ENCODE measurements at regions not wholly inside any gene's neighbourhood (a gene's known extent, or its start where the extent isn't known, plus 50 kb on each side); places are given as distances from the start of the nearest gene placed in this dataset.
A peak's percentile ranks its signal among the peaks of the same experiment; 100 is the strongest.

GRCh38 chrX:40182615-40183014 lies 84.9 kb upstream of the BCOR start:
- H3K4me1 ChIP-seq (ENCODE audit: control insufficient read depth, insufficient read depth, low read length): peaks cover 5% of the 10 kb centered on the region
- peaks cover 1% of the 10 kb centered on the region for H3K9me3 ChIP-seq (ENCODE audit: control insufficient read depth, insufficient read depth, low read length)
- DNase-seq (ENCODE audit: low read depth in 4 of 6, low spot score in 6 of 6): no peak
- H3K27ac ChIP-seq (ENCODE audit: low read depth, low read length): no peak overlapping the region
- H3K36me3 ChIP-seq (ENCODE audit: control insufficient read depth, insufficient read depth, low read length): no peaks in the 10 kb centered on the region
- 67% methylated on average over 1 of the region's 2 CpGs for WGBS (ENCODE audit: insufficient coverage)
- no peak overlapping the region for H3K4me3 ChIP-seq (ENCODE audit: low read depth, low read length)
- no peaks in the 10 kb centered on the region for H3K27me3 ChIP-seq (ENCODE audit: control insufficient read depth, insufficient read depth, low read length)

DNA sequence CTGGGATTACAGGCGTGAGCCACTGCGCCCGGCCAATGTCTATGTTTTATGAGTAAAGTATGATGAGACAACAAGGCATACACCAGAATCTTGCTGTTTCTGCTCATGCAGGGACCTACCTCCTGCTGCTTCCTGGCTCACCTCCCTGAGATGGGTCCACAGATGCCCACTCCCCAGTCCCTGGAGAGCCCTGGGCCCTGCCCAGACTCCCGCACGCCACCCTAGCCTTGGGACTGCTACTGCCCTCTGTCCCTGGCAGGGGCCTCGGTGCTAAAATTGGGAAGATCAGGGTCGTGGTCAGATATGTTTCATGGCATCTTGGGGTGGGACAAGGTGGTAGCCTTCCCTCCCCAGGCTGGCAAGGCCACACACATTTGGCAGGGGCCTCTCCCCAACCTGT lies 84.3 kb upstream of the BCOR start:
- H3K9me3 ChIP-seq (ENCODE audit: control insufficient read depth, insufficient read depth, low read length): peaks cover 1% of the 10 kb centered on the region
- H3K4me1 ChIP-seq (ENCODE audit: control insufficient read depth, insufficient read depth, low read length): peaks cover 7% of the 10 kb centered on the region
- H3K36me3 ChIP-seq (ENCODE audit: control insufficient read depth, insufficient read depth, low read length): no peaks in the 10 kb centered on the region
- no peaks in the 10 kb centered on the region for H3K27me3 ChIP-seq (ENCODE audit: control insufficient read depth, insufficient read depth, low read length)
- H3K4me3 ChIP-seq (ENCODE audit: low read depth, low read length): no peak overlapping the region
- no peak overlapping the region for H3K27ac ChIP-seq (ENCODE audit: low read depth, low read length)
- 83% methylated on average over 4 of the region's 7 CpGs for WGBS (ENCODE audit: insufficient coverage)
- no peak for DNase-seq (ENCODE audit: low read depth in 4 of 6, low spot score in 6 of 6)

DNA sequence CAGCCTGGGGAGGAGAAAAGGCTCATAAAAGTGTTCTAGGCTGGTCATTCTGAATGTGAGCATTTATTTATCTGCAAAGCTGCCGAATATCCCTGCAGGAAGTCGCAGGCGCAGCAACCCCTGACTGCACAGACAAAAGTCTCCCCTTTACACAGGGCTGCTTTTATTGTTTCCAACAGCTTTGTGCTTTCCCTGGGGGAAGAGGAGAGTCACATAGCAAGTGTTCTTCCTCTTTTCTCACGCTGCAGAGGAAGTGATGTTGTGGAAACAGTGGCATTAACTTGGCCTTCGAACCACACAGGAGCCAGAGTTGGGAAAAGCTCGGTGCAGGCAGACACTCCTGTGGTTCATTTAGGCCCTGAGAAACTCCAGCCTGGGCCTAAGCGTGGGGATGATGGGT lies 81.5 kb upstream of the BCOR start:
- no peak for DNase-seq (ENCODE audit: low read depth in 4 of 6, low spot score in 6 of 6)
- H3K27ac ChIP-seq (ENCODE audit: low read depth, low read length): no peak overlapping the region

GRCh38 chrX:40177942-40178715 lies 80.4 kb upstream of the BCOR start:
- WGBS (ENCODE audit: insufficient coverage): 88% methylated on average over 5 of the region's 14 CpGs
- H3K4me1 ChIP-seq (ENCODE audit: control insufficient read depth, insufficient read depth, low read length): peaks cover 35% of the 10 kb centered on the region
- H3K27me3 ChIP-seq (ENCODE audit: control insufficient read depth, insufficient read depth, low read length): peaks cover 25% of the 10 kb centered on the region
- no peak for DNase-seq (ENCODE audit: low read depth in 4 of 6, low spot score in 6 of 6)
- H3K9me3 ChIP-seq (ENCODE audit: control insufficient read depth, insufficient read depth, low read length): no peaks in the 10 kb centered on the region
- H3K27ac ChIP-seq (ENCODE audit: low read depth, low read length): no peak overlapping the region
- H3K4me3 ChIP-seq (ENCODE audit: low read depth, low read length): no peak overlapping the region
- H3K36me3 ChIP-seq (ENCODE audit: control insufficient read depth, insufficient read depth, low read length): no peaks in the 10 kb centered on the region

More for the DNA sequence above, 81.5 kb upstream of the BCOR start:
- H3K9me3 ChIP-seq (ENCODE audit: control insufficient read depth, insufficient read depth, low read length): no peaks in the 10 kb centered on the region
- no peak overlapping the region for H3K4me3 ChIP-seq (ENCODE audit: low read depth, low read length)
- 100% methylated on average over 1 of the region's 7 CpGs for WGBS (ENCODE audit: insufficient coverage)
- H3K27me3 ChIP-seq (ENCODE audit: control insufficient read depth, insufficient read depth, low read length): peaks cover 14% of the 10 kb centered on the region
- H3K36me3 ChIP-seq (ENCODE audit: control insufficient read depth, insufficient read depth, low read length): no peaks in the 10 kb centered on the region
- peaks cover 27% of the 10 kb centered on the region for H3K4me1 ChIP-seq (ENCODE audit: control insufficient read depth, insufficient read depth, low read length)

- H3K27ac ChIP-seq (ENCODE audit: low read depth, low read length): no peak overlapping the region
- H3K4me3 ChIP-seq (ENCODE audit: low read depth, low read length): no peak overlapping the region
- H3K36me3 ChIP-seq (ENCODE audit: control insufficient read depth, insufficient read depth, low read length): no peaks in the 10 kb centered on the region
- H3K4me1 ChIP-seq (ENCODE audit: control insufficient read depth, insufficient read depth, low read length): peaks cover 35% of the 10 kb centered on the region
- WGBS (ENCODE audit: insufficient coverage): no CpG with 5 or more reads among the region's 2 CpGs
- peaks cover 32% of the 10 kb centered on the region for H3K27me3 ChIP-seq (ENCODE audit: control insufficient read depth, insufficient read depth, low read length)
- DNase-seq (ENCODE audit: low read depth in 4 of 6, low spot score in 6 of 6): no peak
- H3K9me3 ChIP-seq (ENCODE audit: control insufficient read depth, insufficient read depth, low read length): no peaks in the 10 kb centered on the region
Observed at GRCh38 chrX:40177489-40177888, 79.7 kb upstream of the BCOR start.

- Histone ChIP-seq H3K36me3 (ENCODE audit: control insufficient read depth, insufficient read depth, low read length) (no peaks in the 10 kb centered on the region), H3K27ac (ENCODE audit: low read depth, low read length) (no peak overlapping the region), H3K27me3 (ENCODE audit: control insufficient read depth, insufficient read depth, low read length) (peaks cover 36% of the 10 kb centered on the region), H3K4me1 (ENCODE audit: control insufficient read depth, insufficient read depth, low read length) (peaks cover 39% of the 10 kb centered on the region), H3K4me3 (ENCODE audit: low read depth, low read length) (peak overlapping the region; percentile 6), H3K9me3 (ENCODE audit: control insufficient read depth, insufficient read depth, low read length) (no peaks in the 10 kb centered on the region)
- 8% methylated on average over 12 of the region's 14 CpGs for WGBS (ENCODE audit: insufficient coverage)
- DNase-seq (ENCODE audit: low read depth in 4 of 6, low spot score in 6 of 6): no peak
Observed at GRCh38 chrX:40177117-40177430, 79.3 kb upstream of the BCOR start.

DNA sequence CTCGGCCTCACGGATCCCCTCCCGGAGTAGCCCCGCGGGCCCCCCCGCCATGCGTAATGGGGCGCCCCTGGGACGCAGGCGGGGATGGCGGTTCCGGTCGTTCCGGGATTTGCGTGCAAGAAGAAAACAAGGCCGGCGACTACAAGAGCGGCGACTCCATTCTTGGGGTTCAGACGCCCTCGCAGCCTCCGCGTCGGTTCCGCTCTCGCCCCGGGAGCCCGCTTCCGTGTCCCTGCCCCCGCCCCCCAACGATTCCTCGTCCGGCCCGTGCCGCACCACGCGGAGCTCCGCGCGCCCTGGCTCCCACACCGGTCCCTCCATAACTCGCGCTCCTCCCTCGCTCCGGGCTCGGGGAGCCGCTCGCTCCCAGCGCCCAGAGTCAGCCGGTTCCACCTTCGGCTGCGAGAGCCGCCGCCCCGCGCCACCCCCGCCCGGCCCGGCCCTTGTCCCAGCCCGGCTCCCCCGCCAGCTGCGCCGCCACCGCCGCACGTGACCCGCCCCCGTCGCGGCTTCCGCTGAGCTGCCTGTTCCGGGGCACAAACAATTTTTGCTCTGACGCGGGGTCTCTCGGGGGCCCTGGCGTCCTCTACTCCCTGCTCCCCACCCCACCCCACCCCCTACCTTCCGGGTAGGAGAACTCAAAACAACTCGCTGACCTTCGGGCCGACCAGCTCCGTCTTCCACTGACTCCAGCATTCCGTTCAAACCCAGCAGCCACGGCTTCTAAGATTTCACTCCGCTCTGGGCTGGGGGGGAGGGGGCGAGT lies 78.8 kb upstream of the BCOR start:
- Histone ChIP-seq H3K9me3 (ENCODE audit: control insufficient read depth, insufficient read depth, low read length) (no peaks in the 10 kb centered on the region), H3K27me3 (ENCODE audit: control insufficient read depth, insufficient read depth, low read length) (peaks cover 39% of the 10 kb centered on the region), H3K27ac (ENCODE audit: low read depth, low read length) (peak overlapping the region; percentile 92), H3K4me1 (ENCODE audit: control insufficient read depth, insufficient read depth, low read length) (peaks cover 45% of the 10 kb centered on the region), H3K36me3 (ENCODE audit: control insufficient read depth, insufficient read depth, low read length) (no peaks in the 10 kb centered on the region), H3K4me3 (ENCODE audit: low read depth, low read length) (peak overlapping the region; percentile 53)
- DNase-seq (ENCODE audit: low read depth in 4 of 6, low spot score in 6 of 6): peak in 2 of 6 donors; percentile 57 to 66
- 4% methylated on average over 76 of the region's 85 CpGs for WGBS (ENCODE audit: insufficient coverage)

- WGBS (ENCODE audit: insufficient coverage): 6% methylated on average over 71 of the region's 74 CpGs
- H3K36me3 ChIP-seq (ENCODE audit: control insufficient read depth, insufficient read depth, low read length): no peaks in the 10 kb centered on the region
- peaks cover 53% of the 10 kb centered on the region for H3K4me1 ChIP-seq (ENCODE audit: control insufficient read depth, insufficient read depth, low read length)
- H3K4me3 ChIP-seq (ENCODE audit: low read depth, low read length): peak overlapping the region; percentile 53
- DNase-seq (ENCODE audit: low read depth in 4 of 6, low spot score in 6 of 6): peak in 2 of 6 donors; percentile 81 to 82
- peak overlapping the region; percentile 92 for H3K27ac ChIP-seq (ENCODE audit: low read depth, low read length)
- H3K27me3 ChIP-seq (ENCODE audit: control insufficient read depth, insufficient read depth, low read length): peaks cover 45% of the 10 kb centered on the region
- no peaks in the 10 kb centered on the region for H3K9me3 ChIP-seq (ENCODE audit: control insufficient read depth, insufficient read depth, low read length)
Observed at GRCh38 chrX:40175511-40176350, 78.0 kb upstream of the BCOR start.

- peak overlapping the region; percentile 92 for H3K27ac ChIP-seq (ENCODE audit: low read depth, low read length)
- peak in 2 of 6 donors; percentile 72 to 80 for DNase-seq (ENCODE audit: low read depth in 4 of 6, low spot score in 6 of 6)
- H3K4me3 ChIP-seq (ENCODE audit: low read depth, low read length): peak overlapping the region; percentile 53
- H3K27me3 ChIP-seq (ENCODE audit: control insufficient read depth, insufficient read depth, low read length): peaks cover 50% of the 10 kb centered on the region
- 3% methylated on average over 47 of the region's 53 CpGs for WGBS (ENCODE audit: insufficient coverage)
- peaks cover 54% of the 10 kb centered on the region for H3K4me1 ChIP-seq (ENCODE audit: control insufficient read depth, insufficient read depth, low read length)
- H3K9me3 ChIP-seq (ENCODE audit: control insufficient read depth, insufficient read depth, low read length): no peaks in the 10 kb centered on the region
- H3K36me3 ChIP-seq (ENCODE audit: control insufficient read depth, insufficient read depth, low read length): no peaks in the 10 kb centered on the region
Observed at GRCh38 chrX:40174854-40175510, 77.2 kb upstream of the BCOR start.

All from spinal cord (tissue), 9 donors.